HCT116 (cell line): ENCODE measurements at regions not wholly inside any gene's neighbourhood (a gene's known extent, or its start where the extent isn't known, plus 50 kb on each side); places are given as distances from the start of the nearest gene placed in this dataset.
A peak's percentile ranks its signal among the peaks of the same experiment; 100 is the strongest.

Experiments used
- ATAC-seq: fragments of 200-7000 bp; cut with Tn5 transposase; 2 replicates; pipeline ENCODE4 v1.9.1; 2020; ENCODE audit warnings: mild to moderate bottlenecking, moderate library complexity
- BruUV-seq: library from RNA; stranded (reverse); fragments of 400-500 nt; replicated peaks from 2 replicates; lab custom pipeline; 2021; lab: Mats Ljungman, UMichigan
- CTCF ChIA-PET: fragments of 300-600 bp; sonication (Branson Sonifier 250); formaldehyde crosslinking; loops from one replicate; lab custom pipeline; 2021; ENCODE audit warnings: antibody characterized with exemption; lab: Charles Lee
- POLR2A ChIA-PET: fragments of 300-600, 350-600 bp; sonication (Branson Sonifier 250); formaldehyde crosslinking; loops from one replicate; lab custom pipeline; 2021; ENCODE audit warnings: antibody characterized with exemption; lab: Charles Lee
- RAD21 ChIA-PET, 2 experiments: fragments of 300-600 bp; sonication (Branson Sonifier 250); formaldehyde crosslinking; loops; one replicate each; lab custom pipeline; 2023; ENCODE audit warnings: low total read pairs in 2 of 2; ENCODE audit not compliant: uncharacterized antibody in 2 of 2, unreplicated experiment in 2 of 2, low non-redundant PET in 1 of 2; lab: Charles Lee
- DNase-seq: peaks from one replicate; pipeline ENCODE4 v3.0.0-alpha.2; 2010; ENCODE audit warnings: low read depth, low spot score
- H2AFZ ChIP-seq: fragments of 200-600 bp; shearing (Covaris generic), sonication (generic); 2 replicates; pipeline ENCODE4 v1.6.1; 2017; ENCODE audit warnings: low read depth, mixed run types, mixed read lengths, antibody characterized with exemption, low read length; ENCODE audit not compliant: poor library complexity, severe bottlenecking
- H3K27ac ChIP-seq: 2 replicates; pipeline ENCODE4 v1.5.1; 2012; ENCODE audit warnings: low read depth, low read length
- H3K27me3 ChIP-seq: fragments of 200-600 bp; sonication (generic); 2 replicates; pipeline ENCODE4 v1.6.1; 2016; ENCODE audit warnings: mixed run types, low read length, mixed read lengths; ENCODE audit not compliant: insufficient read depth
- H3K36me3 ChIP-seq, 2 experiments: fragments of 200-500 bp in 1 of 2; fragments of 200-600 bp in 1 of 2; sonication (Bioruptor generic) in 1 of 2; sonication (generic) in 1 of 2; 2 replicates each; pipeline versions ENCODE4 v1.5.1 to v1.6.1; 2014 to 2016; ENCODE audit warnings: low read length in 2 of 2, inconsistent platforms in 1 of 2, mixed read lengths in 1 of 2, mixed run types in 1 of 2; ENCODE audit not compliant: insufficient read depth in 2 of 2, control insufficient read depth in 1 of 2
- H3K4me1 ChIP-seq, 2 experiments: fragments of 200-600 bp in 1 of 2; sonication (generic) in 1 of 2; 2 replicates each; pipeline versions ENCODE4 v1.5.1 to v1.6.1; 2012 to 2017; ENCODE audit warnings: low read length in 2 of 2, inconsistent platforms in 1 of 2, mild to moderate bottlenecking in 1 of 2, mixed read lengths in 1 of 2, mixed run types in 1 of 2, moderate library complexity in 1 of 2; ENCODE audit not compliant: insufficient read depth in 2 of 2, control insufficient read depth in 1 of 2
- H3K4me2 ChIP-seq: fragments of 200-600 bp; sonication (generic); 2 replicates; pipeline ENCODE4 v1.6.1; 2017; ENCODE audit warnings: mixed run types, low read length, mixed read lengths
- H3K4me3 ChIP-seq, 2 experiments: fragments of 200-600 bp in 1 of 2; sonication (generic) in 1 of 2; replicated peaks in 1 of 2; 2 replicates each; pipeline ENCODE4 v1.5.1; 2011 to 2016; ENCODE audit warnings: low read length in 2 of 2, control low read depth in 1 of 2, low read depth in 1 of 2, mild to moderate bottlenecking in 1 of 2, mixed read lengths in 1 of 2, mixed run types in 1 of 2
- H3K79me2 ChIP-seq: fragments of 200-600 bp; sonication (generic); 2 replicates; pipeline ENCODE4 v1.6.1; 2017; ENCODE audit warnings: mild to moderate bottlenecking, mixed run types, low read length, moderate library complexity, mixed read lengths; ENCODE audit not compliant: insufficient read depth
- H3K9ac ChIP-seq: fragments of 200-600 bp; sonication (generic); 2 replicates; pipeline ENCODE4 v1.6.1; 2016; ENCODE audit warnings: low read length, mixed read lengths
- H3K9me2 ChIP-seq: fragments of 200-600 bp; sonication (generic), shearing (Covaris generic); 2 replicates; pipeline ENCODE4 v1.6.1; 2017; ENCODE audit warnings: mixed run types, mild to moderate bottlenecking, moderate library complexity; ENCODE audit not compliant: insufficient read depth
- H3K9me3 ChIP-seq, 2 experiments: fragments of 200-500 bp in 1 of 2; fragments of 200-600 bp in 1 of 2; sonication (Bioruptor generic) in 1 of 2; sonication (generic) in 1 of 2; 2 replicates each; pipeline ENCODE4 v1.6.1; 2014 to 2017; ENCODE audit warnings: low read length in 2 of 2, mixed read lengths in 2 of 2, inconsistent platforms in 1 of 2, low read depth in 1 of 2, mild to moderate bottlenecking in 1 of 2, mixed run types in 1 of 2, moderate library complexity in 1 of 2; ENCODE audit not compliant: control insufficient read depth in 1 of 2, insufficient read depth in 1 of 2
- H4K20me1 ChIP-seq: fragments of 200-600 bp; sonication (generic), shearing (Covaris generic); 2 replicates; pipeline ENCODE4 v1.6.1; 2017; ENCODE audit warnings: mixed run types, mild to moderate bottlenecking, moderate library complexity; ENCODE audit not compliant: insufficient read depth
- ATF3 ChIP-seq: IDR thresholded peaks from 2 replicates; pipeline ENCODE4 v1.6.1; 2012
- CBX3 ChIP-seq: IDR thresholded peaks from 2 replicates; pipeline ENCODE4 v1.6.1; 2012; ENCODE audit warnings: low read depth
- CEBPB ChIP-seq: IDR thresholded peaks from 2 replicates; pipeline ENCODE4 v1.6.1; 2012; ENCODE audit warnings: low read depth
- EGR1 ChIP-seq: IDR thresholded peaks from 2 replicates; pipeline ENCODE4 v1.6.1; 2012; ENCODE audit warnings: low read depth
- ELF1 ChIP-seq: IDR thresholded peaks from 2 replicates; pipeline ENCODE4 v1.6.1; 2012; ENCODE audit warnings: low read depth, borderline replicate concordance
- EZH2phosphoT487 ChIP-seq: fragments of 200-600 bp; IDR thresholded peaks from 2 replicates; pipeline ENCODE4 v1.6.1; 2018; ENCODE audit warnings: antibody characterized with exemption, borderline replicate concordance
- FOSL1 ChIP-seq: IDR thresholded peaks from 2 replicates; pipeline ENCODE4 v1.6.1; 2012; ENCODE audit warnings: low read depth
- JUND ChIP-seq: IDR thresholded peaks from 2 replicates; pipeline ENCODE4 v1.6.1; 2012
- MAX ChIP-seq: IDR thresholded peaks from 2 replicates; pipeline ENCODE4 v1.6.1; 2012
- RAD21 ChIP-seq: IDR thresholded peaks from 2 replicates; pipeline ENCODE4 v1.6.1; 2012; ENCODE audit warnings: low read depth, mild to moderate bottlenecking
- REST ChIP-seq: IDR thresholded peaks from 2 replicates; pipeline ENCODE4 v1.6.1; 2012; ENCODE audit warnings: low read depth
- SIN3A ChIP-seq: IDR thresholded peaks from 2 replicates; pipeline ENCODE4 v1.6.1; 2012; ENCODE audit warnings: low read depth
- SRF ChIP-seq: IDR thresholded peaks from 2 replicates; pipeline ENCODE4 v1.6.1; 2012; ENCODE audit warnings: low read depth
- TCF7L2 ChIP-seq: IDR thresholded peaks from 2 replicates; pipeline ENCODE4 v1.7.0; 2011; ENCODE audit warnings: borderline replicate concordance, inconsistent platforms; ENCODE audit not compliant: insufficient read depth, insufficient read length; ENCODE audit errors: extremely low read depth
- ZNF274 ChIP-seq: fragments of 200-500 bp; sonication (Bioruptor generic); IDR thresholded peaks from 2 replicates; pipeline ENCODE4 v1.6.1; 2014; ENCODE audit warnings: mild to moderate bottlenecking, low read depth, low read length, inconsistent platforms
- intact Hi-C: fragments of 100-400 bp; cut with micrococcal nuclease; formaldehyde crosslinking; loops from 2 replicates; pipeline ENCODE4 v1.10.0; 2022

- H3K9ac ChIP-seq, result no peak overlapping the region
- ATAC-seq (no peak), DNase-seq (no peak)
- no peak overlapping the region for H3K27ac ChIP-seq
- H3K9me2 ChIP-seq, result no peaks in the 10 kb centered on the region
- H3K27me3 ChIP-seq, result no peaks in the 10 kb centered on the region
- no peaks in the 10 kb centered on the region for H4K20me1 ChIP-seq
- BruUV-seq, result no TSS peak
- no peak overlapping the region for H3K4me3 ChIP-seq
- no peak overlapping the region for H2AFZ ChIP-seq
- H3K4me2 ChIP-seq, result no peak overlapping the region
- peaks cover 4 to 12% of the 10 kb centered on the region in 2 experiments; a peak in 3 of 4 replicates for H3K4me1 ChIP-seq
- intact Hi-C loops, result loop anchor here (10.0 kb wide), 1 partner anchor 1685 kb away; the partner anchor contains the start of gene C8B
- no peaks in the 10 kb centered on the region for H3K79me2 ChIP-seq
- ChIA-PET CTCF (interaction anchor here (1.2 kb wide), 1 partner anchor 137 kb away, joined by 3 read pairs; no protein-coding TSS in a partner anchor), POLR2A (no interaction called here)
- no peaks in the 10 kb centered on the region for H3K9me3 ChIP-seq
- TF ChIP-seq EGR1, result no peak
- TF ChIP-seq, all 23 proteins: peak for 0
- RAD21 ChIA-PET, result no interaction called here
- no peaks in the 10 kb centered on the region for H3K36me3 ChIP-seq
These were observed 64.5 kb upstream of the USP24 start for GRCh38 chr1:55279627-55280026.

- Histone ChIP-seq H3K9me3 (no peaks in the 10 kb centered on the region), H4K20me1 (no peaks in the 10 kb centered on the region), H3K9ac (no peak overlapping the region), H3K4me1 (peaks cover 4 to 12% of the 10 kb centered on the region in 2 experiments; a peak in 3 of 4 replicates), H3K36me3 (no peaks in the 10 kb centered on the region), H3K9me2 (no peaks in the 10 kb centered on the region), H3K27me3 (no peaks in the 10 kb centered on the region), H3K4me2 (no peak overlapping the region), H3K27ac (no peak overlapping the region), H2AFZ (peak overlapping the region; percentile 50), H3K79me2 (no peaks in the 10 kb centered on the region), H3K4me3 (no peak overlapping the region)
- ATAC-seq (no peak), DNase-seq (no peak)
- intact Hi-C loops, result no loop called here
- ChIA-PET POLR2A (no interaction called here), CTCF (interaction anchor here (0.8 to 2.6 kb wide), 5 partner anchors 9 to 333 kb away, joined by 3 to 42 read pairs (median 4); no protein-coding TSS in a partner anchor), RAD21 (interaction anchor here in 1 of 2 experiments (0.6 kb wide), 1 partner anchor 117 kb away, joined by 3 read pairs; no protein-coding TSS in a partner anchor)
- BruUV-seq, result no TSS peak
- TF ChIP-seq FOSL1 (no peak), EZH2phosphoT487 (no peak), CBX3 (no peak), ZNF274 (no peak), JUND (no peak), SRF (no peak), ATF3 (no peak), SIN3A (no peak), RAD21 (no peak), MAX (no peak), CEBPB (no peak), REST (no peak), ELF1 (no peak), EGR1 (no peak), TCF7L2 (no peak)
These were observed 63.2 kb upstream of the USP24 start for GRCh38 chr1:55278378-55278777.
